Ovary (tissue), 7 donors: ENCODE measurements at regions not wholly inside any gene's neighbourhood (a gene's known extent, or its start where the extent isn't known, plus 50 kb on each side); places are given as distances from the start of the nearest gene placed in this dataset.

Experiments used
- DNase-seq, 5 donors: peaks; one replicate each; pipeline ENCODE4 v3.0.0-alpha.2; 2019 to 2020
- H3K27ac ChIP-seq, 2 donors: fragments of 200-600 bp; one replicate each; pipeline versions ENCODE4 v1.5.1 to v1.8.0; 2019 to 2022
- H3K27me3 ChIP-seq: fragments of 200-600 bp; one replicate; pipeline ENCODE4 v1.8.0; 2022
- H3K36me3 ChIP-seq: fragments of 200-600 bp; sonication (generic); one replicate; pipeline ENCODE4 v1.5.1; 2019
- H3K4me1 ChIP-seq: one replicate; pipeline ENCODE4 v1.8.1; 2013; ENCODE audit warnings: mild to moderate bottlenecking, moderate library complexity; ENCODE audit not compliant: insufficient read depth
- H3K4me3 ChIP-seq: fragments of 200-600 bp; sonication (generic); one replicate; pipeline ENCODE4 v1.5.1; 2017
- H3K9me3 ChIP-seq, 2 donors: fragments of 200-600 bp in 1 of 2; sonication (generic) in 1 of 2; one replicate each; pipeline versions ENCODE4 v1.5.1 to v1.8.1; 2013 to 2019; ENCODE audit warnings: mild to moderate bottlenecking in 1 of 2, moderate library complexity in 1 of 2
- EP300 ChIP-seq: sonication (generic); formaldehyde crosslinking; IDR thresholded peaks from one replicate; pipeline ENCODE4 v1.6.1; 2017; ENCODE audit warnings: antibody characterized with exemption
- POLR2A ChIP-seq: fragments of 450-650 bp; IDR thresholded peaks from one replicate; pipeline ENCODE4 v1.6.1; 2017; ENCODE audit warnings: antibody characterized with exemption, mild to moderate bottlenecking, moderate library complexity
- WGBS, 3 donors: extraction: QIAGEN DNeasy Blood & Tissue Kit in 1 of 3; methylation state at CpG; one replicate each; pipeline versions ENCODE4 v1.1.5 to v1.1.7; 2013 to 2017; 5-methylcytosine and 5-hydroxymethylcytosine counted together
- intact Hi-C, 4 donors: fragments of 100-400 bp; cut with DNase I; formaldehyde crosslinking; loops; one replicate each; pipeline versions ENCODE4 v1.11.0 to v1.15.1; 2022 to 2023
- TF ChIP-seq, protein P1 (sequence below), 3 donors: fragments of 450-650 bp in 2 of 3; fragments of 200-600 bp in 1 of 3; IDR thresholded peaks; one replicate each; pipeline versions ENCODE4 v1.5.1 to v1.8.0; 2016 to 2022; ENCODE audit warnings: antibody characterized with exemption in 3 of 3, mild to moderate bottlenecking in 1 of 3
- donor health status: DM: no; HTN: no; CAD: no; lungs with moderate emphysema.
- donor health status: DM: no; HTN: no; CAD: no.
- donor health status: Bipolar disorder and iron deficiency.
- donor health status: DM: no; HTN: no; CAD: no.
- donor health status: DM: yes; HTN: yes; CAD: no.

DNA sequence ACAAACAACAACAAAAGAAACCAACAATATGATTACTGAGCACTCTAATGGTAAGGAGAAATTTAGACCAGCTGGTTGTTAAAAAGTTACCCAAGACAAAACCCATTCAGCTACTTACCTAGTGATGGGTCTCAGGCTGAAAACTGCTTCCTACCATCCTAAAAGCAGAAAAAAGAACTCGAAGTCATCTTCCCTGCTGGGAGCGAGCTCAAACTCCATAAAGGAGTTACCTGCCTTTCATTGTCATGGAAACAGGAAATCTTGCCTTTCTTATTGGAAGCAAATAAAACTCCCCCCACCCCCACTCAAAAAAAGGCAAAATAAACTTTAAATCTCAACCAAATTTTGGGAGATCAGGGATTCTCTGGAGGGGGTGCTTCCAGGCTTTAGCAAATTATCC, 1478.3 kb downstream of the C4orf33 start:
- WGBS, 3 donors = 70 to 75% (median 73%) methylated on average over 2 of the region's 2 CpGs

DNA sequence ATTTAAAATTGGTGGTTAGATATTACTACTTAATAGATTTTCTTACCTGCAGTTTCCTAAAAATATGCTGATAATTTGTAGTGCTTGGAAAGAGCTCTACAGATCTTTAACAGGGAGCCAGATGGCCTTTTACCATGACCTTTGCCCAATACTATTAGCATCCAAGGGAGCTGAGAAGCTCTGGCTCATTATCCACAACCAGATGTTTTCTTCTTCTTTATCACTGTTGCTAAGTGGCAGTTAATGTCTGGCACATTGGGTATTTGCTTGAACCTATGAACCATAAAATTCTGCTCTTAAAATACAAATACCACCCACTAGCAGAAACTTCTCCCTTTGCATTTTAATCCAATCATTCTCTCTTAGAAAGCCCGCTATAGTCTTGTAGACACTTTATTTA, 1480.3 kb downstream of the C4orf33 start:
- 63 to 87% (median 69%) methylated on average over 1 of the region's 1 CpG for WGBS, 3 donors
- H3K4me3 ChIP-seq = no peak overlapping the region
- intact Hi-C loops = no loop called here
- no peaks in the 10 kb centered on the region for H3K27me3 ChIP-seq
- no peak for DNase-seq
- H3K4me1 ChIP-seq = no peaks in the 10 kb centered on the region
- TF ChIP-seq EP300 = no peak
- TF ChIP-seq POLR2A = no peak
- TF ChIP-seq, protein P1, sequence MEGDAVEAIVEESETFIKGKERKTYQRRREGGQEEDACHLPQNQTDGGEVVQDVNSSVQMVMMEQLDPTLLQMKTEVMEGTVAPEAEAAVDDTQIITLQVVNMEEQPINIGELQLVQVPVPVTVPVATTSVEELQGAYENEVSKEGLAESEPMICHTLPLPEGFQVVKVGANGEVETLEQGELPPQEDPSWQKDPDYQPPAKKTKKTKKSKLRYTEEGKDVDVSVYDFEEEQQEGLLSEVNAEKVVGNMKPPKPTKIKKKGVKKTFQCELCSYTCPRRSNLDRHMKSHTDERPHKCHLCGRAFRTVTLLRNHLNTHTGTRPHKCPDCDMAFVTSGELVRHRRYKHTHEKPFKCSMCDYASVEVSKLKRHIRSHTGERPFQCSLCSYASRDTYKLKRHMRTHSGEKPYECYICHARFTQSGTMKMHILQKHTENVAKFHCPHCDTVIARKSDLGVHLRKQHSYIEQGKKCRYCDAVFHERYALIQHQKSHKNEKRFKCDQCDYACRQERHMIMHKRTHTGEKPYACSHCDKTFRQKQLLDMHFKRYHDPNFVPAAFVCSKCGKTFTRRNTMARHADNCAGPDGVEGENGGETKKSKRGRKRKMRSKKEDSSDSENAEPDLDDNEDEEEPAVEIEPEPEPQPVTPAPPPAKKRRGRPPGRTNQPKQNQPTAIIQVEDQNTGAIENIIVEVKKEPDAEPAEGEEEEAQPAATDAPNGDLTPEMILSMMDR (IDR thresholded peaks at IDR 0.05) = no peak
- no peaks in the 10 kb centered on the region for H3K9me3 ChIP-seq
- H3K27ac ChIP-seq = no peak overlapping the region
- no peaks in the 10 kb centered on the region for H3K36me3 ChIP-seq

More for the DNA sequence above, 1478.3 kb downstream of the C4orf33 start:
- Histone ChIP-seq H3K4me1 (no peaks in the 10 kb centered on the region), H3K27ac (no peak overlapping the region), H3K9me3 (no peaks in the 10 kb centered on the region), H3K36me3 (no peaks in the 10 kb centered on the region), H3K4me3 (no peak overlapping the region), H3K27me3 (no peaks in the 10 kb centered on the region)
- intact Hi-C loops = no loop called here
- no peak for DNase-seq
- no peak for TF ChIP-seq EP300
- no peak for TF ChIP-seq POLR2A
- TF ChIP-seq, protein P1 (IDR thresholded peaks at IDR 0.05) = no peak

DNA sequence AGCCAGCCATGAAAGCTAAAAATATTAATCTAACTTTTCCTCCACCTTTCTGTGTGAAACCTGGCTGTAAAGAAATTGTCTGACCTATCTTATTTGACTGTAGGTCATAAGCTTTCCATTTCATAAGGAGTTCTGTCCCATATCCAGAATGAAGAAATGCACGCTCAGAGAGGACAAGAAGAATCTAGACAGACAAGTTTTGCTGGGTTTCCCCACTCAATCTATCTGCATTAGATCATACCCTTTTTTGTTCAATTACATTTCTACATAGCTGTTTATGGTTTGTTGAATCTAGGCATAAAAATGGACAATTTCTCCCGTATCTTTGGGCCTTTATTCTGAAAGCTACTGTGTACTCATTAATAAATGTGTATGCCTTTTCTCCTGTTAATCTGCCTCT, 1495.1 kb downstream of the C4orf33 start:
- Histone ChIP-seq H3K9me3 (no peaks in the 10 kb centered on the region), H3K4me3 (no peak overlapping the region), H3K36me3 (no peaks in the 10 kb centered on the region), H3K27me3 (no peaks in the 10 kb centered on the region), H3K27ac (no peak overlapping the region), H3K4me1 (no peaks in the 10 kb centered on the region)
- TF ChIP-seq EP300 (no peak), POLR2A (no peak)
- TF ChIP-seq, protein P1 (IDR thresholded peaks at IDR 0.05) = no peak
- no peak for DNase-seq
- intact Hi-C loops = no loop called here
- 88 to 90% (median 88%) methylated on average over 2 of the region's 2 CpGs for WGBS, 3 donors

DNA sequence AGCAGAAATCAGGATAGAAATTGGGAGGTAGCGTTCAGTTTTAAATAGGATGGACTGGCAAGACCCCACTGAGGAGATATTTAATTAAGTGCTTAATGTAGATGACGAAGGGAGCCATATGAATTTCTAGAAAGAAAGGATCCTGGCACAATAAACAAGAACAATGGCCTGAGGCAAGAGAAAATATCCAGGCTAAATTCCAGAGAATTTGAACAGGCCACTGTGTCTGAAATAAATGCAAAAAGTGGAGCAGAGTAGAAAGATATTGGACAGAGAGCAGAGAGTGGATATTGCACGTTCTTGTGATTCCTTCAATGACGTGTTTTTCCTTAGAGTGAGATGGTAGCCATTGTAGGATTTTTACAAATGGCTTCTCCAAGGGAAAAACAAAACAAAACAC, 1504.8 kb downstream of the C4orf33 start:
- no peaks in the 10 kb centered on the region for H3K27me3 ChIP-seq
- no peaks in the 10 kb centered on the region for H3K36me3 ChIP-seq
- no peaks in the 10 kb centered on the region for H3K9me3 ChIP-seq
- WGBS, 3 donors = 71 to 79% (median 73%) methylated on average over 4 of the region's 4 CpGs
- H3K27ac ChIP-seq = no peak overlapping the region
- no peak for DNase-seq
- TF ChIP-seq POLR2A = no peak
- TF ChIP-seq, protein P1 (IDR thresholded peaks at IDR 0.05) = no peak
- no peak for TF ChIP-seq EP300
- H3K4me3 ChIP-seq = no peak overlapping the region
- intact Hi-C loops = no loop called here
- no peaks in the 10 kb centered on the region for H3K4me1 ChIP-seq

DNA sequence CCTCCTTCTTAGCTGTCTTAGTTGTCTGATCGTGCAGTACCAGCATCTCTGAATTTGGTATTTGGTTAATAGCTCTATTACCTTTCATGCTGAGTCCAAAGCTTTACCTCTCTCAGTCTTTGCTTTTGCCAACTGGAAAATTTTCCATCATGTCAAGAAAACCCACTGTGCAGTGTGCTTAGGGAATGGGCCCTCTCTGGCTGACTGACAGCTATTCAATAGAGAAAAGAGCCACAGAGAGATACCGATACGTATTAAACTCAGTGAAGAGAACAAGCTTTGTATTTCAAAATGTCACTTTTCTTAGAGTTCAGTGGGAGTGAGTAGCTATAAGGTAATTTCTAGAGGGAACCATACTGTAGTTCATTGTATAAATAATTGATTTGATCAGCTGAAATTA, 1507.1 kb downstream of the C4orf33 start:
- H3K9me3 ChIP-seq = no peaks in the 10 kb centered on the region
- intact Hi-C loops = no loop called here
- DNase-seq = no peak
- no peak for TF ChIP-seq POLR2A
- TF ChIP-seq EP300 = no peak
- H3K27me3 ChIP-seq = no peaks in the 10 kb centered on the region
- no peaks in the 10 kb centered on the region for H3K36me3 ChIP-seq
- 86 to 93% (median 88%) methylated on average over 3 of the region's 3 CpGs for WGBS, 3 donors
- H3K4me1 ChIP-seq = no peaks in the 10 kb centered on the region
- H3K27ac ChIP-seq = no peak overlapping the region
- H3K4me3 ChIP-seq = no peak overlapping the region
